ENCODE measurements at regions not wholly inside any gene's neighbourhood (a gene's known extent, or its start where the extent isn't known, plus 50 kb on each side); places are given as distances from the start of the nearest gene placed in this dataset.
A peak's percentile ranks its signal among the peaks of the same experiment; 100 is the strongest.
"Not testable (repeated sequence)": the region's sequence is repeated elsewhere in the genome, so short reads cannot be mapped to it uniquely, and the experiment has no call there.

DNA sequence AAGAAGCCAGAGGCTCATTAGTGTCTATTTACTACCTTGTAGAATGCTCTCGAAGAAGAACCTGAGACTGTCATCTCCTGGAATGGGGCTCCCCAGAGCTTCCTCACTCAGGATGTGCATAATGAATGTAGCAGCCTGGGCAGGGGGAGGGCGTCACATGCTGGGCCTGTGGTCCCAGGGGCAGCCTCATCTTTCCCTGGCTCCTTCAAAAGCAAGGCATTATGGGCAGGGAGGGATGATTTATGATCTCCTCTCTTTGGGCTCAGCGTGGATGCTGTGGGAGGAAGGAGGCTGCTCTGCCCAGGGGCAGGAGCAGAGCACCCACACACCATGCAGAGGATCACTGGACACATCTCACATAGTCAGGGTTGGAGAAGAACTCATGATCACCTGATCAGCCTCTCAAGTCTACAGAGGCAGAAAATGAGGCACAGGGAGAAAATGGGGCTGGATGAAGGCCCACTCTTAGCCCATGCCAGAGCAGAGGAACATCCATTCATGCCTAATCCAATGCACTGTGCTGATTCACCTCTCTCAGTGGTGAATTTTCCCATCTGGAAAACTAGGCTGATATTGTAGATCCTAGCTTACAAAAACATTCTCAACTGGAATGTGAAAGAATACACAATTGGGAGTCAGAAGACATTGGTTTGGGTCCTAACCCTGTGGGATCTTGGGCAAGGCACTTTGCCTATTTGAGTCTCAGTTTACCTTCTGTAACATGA, 173.7 kb downstream of the CARTPT start:
- DNase-seq (ENCODE audit: low spot score), result no peak
- intact Hi-C loops (cut with DNase I), result no loop called here

DNA sequence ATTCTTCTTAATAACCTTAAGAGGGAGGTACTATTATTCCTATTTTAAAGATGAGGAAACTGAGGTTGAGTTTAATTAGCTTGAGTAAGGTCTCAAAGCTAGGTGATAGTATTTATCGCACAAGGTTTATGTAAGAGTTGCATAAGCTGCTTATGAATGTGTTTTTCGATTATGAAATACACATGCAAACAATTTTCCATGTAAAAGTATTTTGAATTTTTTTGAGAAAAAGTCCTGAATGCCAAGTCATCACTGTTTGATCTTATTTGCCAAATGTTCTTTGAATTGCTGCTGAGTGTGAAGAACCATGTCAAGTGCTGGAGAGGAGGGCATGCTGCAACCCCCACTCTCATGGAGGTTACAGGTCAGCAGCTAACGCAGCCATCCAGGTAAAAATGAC, 174.4 kb downstream of the CARTPT start:
- DNase-seq (ENCODE audit: low spot score), result no peak
- intact Hi-C loops (cut with DNase I), result no loop called here

DNA sequence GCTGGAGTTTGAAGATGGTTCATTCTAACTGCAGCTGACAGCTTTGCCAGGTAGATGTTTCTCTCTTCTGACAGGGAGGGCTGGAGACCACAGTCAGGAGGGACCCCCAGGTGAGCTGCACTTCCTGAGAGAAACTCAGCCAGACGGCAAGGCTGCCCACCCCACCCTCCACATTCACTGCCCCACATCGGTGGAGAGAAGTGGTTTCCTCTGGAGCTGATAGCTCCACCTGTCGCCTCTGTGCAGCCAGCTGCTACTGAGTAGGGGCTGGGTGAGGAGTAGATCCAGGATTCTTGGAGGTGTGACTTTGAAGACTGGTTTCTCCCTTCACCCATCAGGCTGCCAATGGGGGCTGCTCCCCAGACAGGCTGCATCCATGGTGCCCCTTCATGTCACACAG, 175.0 kb downstream of the CARTPT start:
- DNase-seq (ENCODE audit: low spot score), result peak; percentile 68
- intact Hi-C loops (cut with DNase I), result no loop called here

GRCh38 chr5:71895546-71895945, 176.5 kb downstream of the CARTPT start:
- intact Hi-C loops (cut with DNase I), result no loop called here
- DNase-seq (ENCODE audit: low spot score), result no peak

- DNase-seq (ENCODE audit: low spot score), result no peak
- intact Hi-C loops (cut with DNase I), result no loop called here
These were observed 180.8 kb downstream of the CARTPT start for GRCh38 chr5:71899865-71900342.

- DNase-seq (ENCODE audit: low spot score), result no peak
- intact Hi-C loops (cut with DNase I), result no loop called here
These were observed 184.7 kb downstream of the CARTPT start for GRCh38 chr5:71903808-71904207.

- no peak for DNase-seq (ENCODE audit: low spot score)
- intact Hi-C loops (cut with DNase I), result no loop called here
These were observed 185.8 kb downstream of the CARTPT start for GRCh38 chr5:71904852-71905251.

DNA sequence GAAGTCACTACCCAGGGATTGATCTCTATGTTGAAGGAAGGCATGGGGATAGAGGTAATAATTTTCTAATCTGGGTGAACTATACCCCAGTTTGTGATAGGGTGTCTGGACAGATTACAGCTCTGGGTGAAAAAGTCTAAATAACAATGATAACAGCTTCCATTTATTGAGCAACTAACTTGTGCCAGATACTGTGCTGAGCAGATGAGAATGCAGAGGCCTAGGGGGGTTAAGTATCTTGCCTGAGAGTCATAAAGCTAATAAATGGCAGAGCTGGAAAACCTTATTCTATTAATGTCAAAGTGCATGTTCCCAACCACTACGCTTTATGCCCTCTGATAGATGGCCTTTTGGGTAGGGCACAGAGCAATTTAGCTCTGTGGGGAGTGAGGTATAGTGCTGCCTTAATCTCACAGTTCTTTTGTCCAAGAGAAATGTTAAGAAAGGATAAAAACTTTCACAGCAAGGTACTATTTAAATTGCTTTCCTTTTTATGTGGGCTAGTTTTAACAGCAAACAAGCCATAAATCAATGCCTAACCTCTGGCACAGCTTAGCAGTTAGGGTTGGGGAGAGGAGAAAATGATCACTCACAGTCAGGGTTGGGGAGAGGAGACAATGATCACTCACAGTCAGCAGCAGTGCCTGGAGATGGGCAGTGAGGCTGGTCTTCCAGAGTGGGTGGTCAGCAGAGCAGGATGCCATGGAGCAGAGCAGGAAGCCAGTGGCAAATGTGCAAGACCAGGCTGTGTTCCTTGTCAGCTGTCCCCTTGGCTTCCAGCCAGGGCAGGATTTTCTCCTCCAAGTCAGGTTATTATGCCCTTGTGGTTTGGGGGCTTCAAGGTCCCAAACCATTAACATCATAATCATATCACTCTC, 187.0 kb downstream of the CARTPT start:
- intact Hi-C loops (cut with DNase I), result no loop called here
- no peak for DNase-seq (ENCODE audit: low spot score)

GRCh38 chr5:71907001-71907588, 188.0 kb downstream of the CARTPT start:
- intact Hi-C loops (cut with DNase I), result no loop called here
- DNase-seq (ENCODE audit: low spot score), result no peak

DNA sequence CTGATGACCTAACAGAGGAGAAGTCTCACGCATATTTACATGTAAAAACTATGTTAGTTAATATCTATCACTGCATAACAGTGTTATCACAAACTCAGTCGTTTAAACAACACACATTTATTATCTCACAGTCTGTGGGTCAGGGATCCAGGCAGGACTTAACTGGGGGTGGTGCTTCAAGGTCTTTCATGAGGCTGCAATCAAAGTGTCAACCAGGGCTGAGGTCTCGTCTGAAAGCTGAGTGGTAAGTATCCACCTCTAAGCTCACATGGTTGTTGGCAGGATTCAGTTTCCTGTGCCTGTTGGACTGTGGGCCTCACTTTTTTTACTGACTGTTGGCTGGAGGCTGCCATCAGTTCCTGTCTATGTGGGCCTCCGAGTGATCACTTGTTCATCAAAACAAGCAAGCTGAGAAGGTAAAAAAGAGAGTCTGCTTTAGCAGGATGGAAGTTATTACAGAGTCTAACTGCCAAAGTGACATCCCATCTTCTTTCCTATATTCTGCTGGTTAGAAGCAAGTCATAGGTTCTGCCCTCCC, 188.6 kb downstream of the CARTPT start:
- DNase-seq (ENCODE audit: low spot score), result no peak
- intact Hi-C loops (cut with DNase I), result no loop called here

DNA sequence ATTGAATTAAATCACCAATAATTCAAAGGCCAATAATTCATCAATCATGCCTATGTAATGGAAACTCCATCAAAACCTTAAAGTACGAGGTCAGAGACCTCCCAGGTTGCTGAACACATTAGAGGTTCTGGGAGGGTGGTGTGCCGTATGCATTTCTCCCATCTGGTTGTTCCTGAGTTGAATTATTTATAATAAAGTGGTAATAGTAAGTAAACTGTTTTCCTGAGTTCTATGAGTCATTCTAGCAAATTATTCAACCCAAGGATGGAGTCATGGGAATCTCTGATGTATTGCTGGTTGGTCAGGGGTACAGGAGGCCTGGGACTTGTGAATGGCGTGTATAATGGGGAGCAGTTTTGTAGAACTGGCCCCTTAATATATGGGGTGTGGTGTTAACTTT, 191.7 kb downstream of the CARTPT start:
- intact Hi-C loops (cut with DNase I), result no loop called here

DNA sequence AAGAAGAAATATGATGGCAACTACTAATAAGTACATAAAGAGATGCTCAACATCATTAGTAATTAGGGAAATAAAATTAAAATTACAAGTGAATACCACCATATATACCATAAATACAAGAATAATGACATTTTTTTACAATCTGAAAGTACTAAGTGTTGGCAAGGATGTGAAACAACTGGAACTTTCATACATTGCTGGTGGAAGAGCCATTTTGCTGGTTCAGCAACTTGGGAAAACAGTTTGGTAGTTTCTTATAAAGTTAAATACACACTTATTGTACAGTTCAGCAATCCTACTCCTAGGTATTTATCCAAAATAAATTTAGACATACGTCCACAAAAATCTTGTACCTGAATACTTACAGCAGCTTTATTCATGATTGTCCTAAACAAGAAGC, 192.9 kb downstream of the CARTPT start:
- intact Hi-C loops (cut with DNase I), result no loop called here
- DNase-seq (ENCODE audit: low spot score), result no peak

More for the DNA sequence above, 191.7 kb downstream of the CARTPT start:
- DNase-seq (ENCODE audit: low spot score), result no peak

- no peak for DNase-seq (ENCODE audit: low spot score)
- intact Hi-C loops (cut with DNase I), result no loop called here
These were observed 193.0 kb upstream of the MAP1B start for GRCh38 chr5:71914281-71914680.

DNA sequence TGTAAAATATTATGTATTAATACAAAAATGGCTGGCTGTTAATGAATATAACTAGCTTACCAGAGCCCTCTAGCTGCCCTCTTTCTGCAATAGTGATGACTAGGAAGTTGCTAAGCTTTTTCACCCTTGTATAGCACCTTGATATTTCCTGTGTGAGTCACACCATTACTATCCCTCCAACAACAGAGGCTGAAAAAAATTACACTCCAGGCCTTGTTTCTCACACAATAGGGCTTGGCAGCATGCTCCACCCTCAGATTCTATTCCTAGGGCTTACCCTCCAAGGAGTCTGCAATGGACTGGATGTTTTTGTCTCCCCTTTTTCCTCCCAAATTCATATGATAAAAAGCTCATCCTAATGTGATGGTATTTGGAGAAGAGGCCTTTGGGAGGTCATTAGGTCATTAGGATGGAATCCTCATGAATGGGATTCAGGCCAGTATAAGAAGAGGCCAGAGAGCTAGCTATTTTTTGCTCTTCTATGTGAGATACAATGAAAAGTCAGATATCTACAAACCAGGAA, 184.6 kb upstream of the MAP1B start:
- no peak for DNase-seq (ENCODE audit: low spot score)
- intact Hi-C loops (cut with DNase I), result no loop called here

DNA sequence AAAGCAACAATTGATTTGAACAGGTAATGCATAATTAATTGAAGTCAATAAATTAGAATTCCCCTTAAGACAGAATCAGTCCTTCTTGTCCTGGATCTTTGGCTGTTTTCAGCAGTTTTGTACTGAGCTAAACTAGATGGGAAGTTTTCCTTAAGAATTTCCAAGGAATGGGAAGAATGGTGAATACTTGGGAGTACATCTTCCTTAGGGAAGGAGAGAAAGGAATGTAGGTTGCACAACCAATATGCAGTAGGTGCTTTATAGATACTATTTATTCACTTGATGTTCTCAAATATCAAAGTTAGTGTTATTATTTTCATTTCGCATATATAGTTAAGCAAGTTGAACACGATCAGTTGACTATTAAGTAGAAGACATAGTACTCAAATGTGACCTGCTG, 183.5 kb upstream of the MAP1B start:
- intact Hi-C loops (cut with DNase I), result no loop called here
- no peak for DNase-seq (ENCODE audit: low spot score)

GRCh38 chr5:71924325-71924724, 182.9 kb upstream of the MAP1B start:
- DNase-seq (ENCODE audit: low spot score), result no peak
- intact Hi-C loops (cut with DNase I), result no loop called here

DNA sequence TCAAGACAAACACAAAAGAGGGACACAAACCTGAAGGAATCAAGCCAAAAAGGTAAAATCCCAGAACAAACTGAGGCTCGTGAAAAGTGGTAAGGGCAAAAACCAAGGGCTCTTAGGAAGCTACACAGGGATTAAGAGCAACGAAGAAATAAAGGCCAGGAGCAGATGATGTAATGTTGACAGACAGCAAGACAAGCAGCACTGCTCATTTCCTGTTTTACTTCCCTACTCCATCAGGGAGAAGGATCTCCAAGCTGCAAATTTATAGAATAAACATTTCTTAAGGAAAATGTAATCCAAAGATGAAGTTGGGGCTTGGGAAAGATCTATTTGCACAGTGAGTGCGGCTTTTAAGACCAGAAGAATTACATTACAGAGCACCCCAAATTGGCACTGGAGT, 182.3 kb upstream of the MAP1B start:
- no peak for DNase-seq (ENCODE audit: low spot score)
- intact Hi-C loops (cut with DNase I), result no loop called here

- intact Hi-C loops (cut with DNase I), result no loop called here
- DNase-seq (ENCODE audit: low spot score), result no peak
These were observed 181.6 kb upstream of the MAP1B start for GRCh38 chr5:71925608-71926091.

- DNase-seq (ENCODE audit: low spot score), result no peak
- intact Hi-C loops (cut with DNase I), result no loop called here
These were observed 178.3 kb upstream of the MAP1B start for GRCh38 chr5:71929003-71929402.

DNA sequence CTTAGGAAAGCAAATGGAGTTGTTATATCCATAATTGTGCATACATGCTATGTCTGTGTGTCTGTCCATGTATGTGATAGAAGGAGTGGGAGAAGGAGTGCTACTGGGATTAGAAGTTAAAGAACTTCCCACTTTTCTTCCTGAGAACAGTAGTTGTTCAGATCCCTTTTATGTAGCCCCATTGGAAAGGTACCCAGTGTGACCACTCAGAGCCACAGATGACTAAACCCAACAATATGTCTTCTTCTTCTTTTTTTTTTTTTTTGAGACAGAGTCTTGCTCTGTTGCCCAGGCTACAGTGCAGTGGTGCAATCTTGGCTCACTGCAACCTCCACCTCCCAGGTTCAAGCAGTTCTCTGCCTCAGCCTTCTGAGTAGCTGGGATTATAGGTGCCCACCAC, 176.7 kb upstream of the MAP1B start:
- intact Hi-C loops (cut with DNase I); DNase-seq (ENCODE audit: low spot score): not testable (repeated sequence)

Measured in posterior vena cava (tissue), 2 donors.